Stimulated activated naive B cell treated with anti-CD40 and anti-IgM and Interleukin-4, amounts not matched to agents 10 μg/mL and 1 μg/mL and 100 μg/mL, for 72 hours (primary cell): ENCODE measurements at regions not wholly inside any gene's neighbourhood (a gene's known extent, or its start where the extent isn't known, plus 50 kb on each side); places are given as distances from the start of the nearest gene placed in this dataset.

Source experiments
- ATAC-seq, 2 donors: fragments of 150-1000 bp; cut with Tn5 transposase; replicated peaks; 2 replicates each; pipeline ENCODE4 v1.10.0; 2021; ENCODE audit warnings: moderate library complexity in 1 of 2
- DNase-seq: peaks from one replicate; pipeline ENCODE4 v3.0.0; 2021
- H3K27ac Mint-ChIP-seq: one replicate; pipeline ENCODE4 v1.8.0; 2022; ENCODE audit warnings: mild to moderate bottlenecking, mixed read lengths
- H3K27me3 Mint-ChIP-seq, 2 donors: one replicate each; pipeline ENCODE4 v1.8.0; 2022; ENCODE audit warnings: mixed read lengths in 2 of 2
- H3K36me3 Mint-ChIP-seq, 2 donors: one replicate each; pipeline ENCODE4 v1.8.0; 2022; ENCODE audit warnings: mixed read lengths in 2 of 2, mild to moderate bottlenecking in 1 of 2
- H3K4me1 Mint-ChIP-seq, 2 donors: one replicate each; pipeline ENCODE4 v1.8.0; 2022; ENCODE audit warnings: mixed read lengths in 2 of 2, mild to moderate bottlenecking in 1 of 2
- H3K4me3 Mint-ChIP-seq, 2 donors: one replicate each; pipeline ENCODE4 v1.8.0; 2022; ENCODE audit warnings: mild to moderate bottlenecking in 2 of 2, mixed read lengths in 2 of 2, moderate library complexity in 1 of 2
- H3K9me3 Mint-ChIP-seq, 2 donors: one replicate each; pipeline ENCODE4 v1.8.0; 2022; ENCODE audit warnings: mixed read lengths in 2 of 2, mild to moderate bottlenecking in 1 of 2

- no peak for DNase-seq
- no peaks in the 10 kb centered on the region for H3K4me1 Mint-ChIP-seq
- H3K4me3 Mint-ChIP-seq: no peak overlapping the region
- ATAC-seq: no peak
- peaks cover 5% of the 10 kb centered on the region in 2 donors for H3K9me3 Mint-ChIP-seq
- no peaks in the 10 kb centered on the region for H3K27me3 Mint-ChIP-seq
- H3K27ac Mint-ChIP-seq: no peak overlapping the region
- no peaks in the 10 kb centered on the region for H3K36me3 Mint-ChIP-seq
Observed at GRCh38 chr6:77403424-77403823, 59.9 kb downstream of the HTR1B start.

- Mint-ChIP-seq H3K4me1 (no peaks in the 10 kb centered on the region), H3K27me3 (no peaks in the 10 kb centered on the region), H3K9me3 (peaks cover 3 to 5% of the 10 kb centered on the region in 2 donors), H3K27ac (no peak overlapping the region), H3K4me3 (no peak overlapping the region), H3K36me3 (no peaks in the 10 kb centered on the region)
- ATAC-seq (no peak), DNase-seq (no peak)
Observed at GRCh38 chr6:77401231-77401630, 62.1 kb downstream of the HTR1B start.

GRCh38 chr6:77397561-77397960, 65.7 kb downstream of the HTR1B start:
- H3K27me3 Mint-ChIP-seq: no peaks in the 10 kb centered on the region
- H3K4me1 Mint-ChIP-seq: no peaks in the 10 kb centered on the region
- H3K36me3 Mint-ChIP-seq: no peaks in the 10 kb centered on the region
- DNase-seq (no peak), ATAC-seq (no peak)
- H3K27ac Mint-ChIP-seq: no peak overlapping the region
- H3K9me3 Mint-ChIP-seq: peaks cover 0 to 1% of the 10 kb centered on the region in 2 donors
- no peak overlapping the region for H3K4me3 Mint-ChIP-seq

GRCh38 chr6:77389402-77389801, 73.9 kb downstream of the HTR1B start:
- Mint-ChIP-seq H3K9me3 (peaks cover 0 to 4% of the 10 kb centered on the region in 2 donors), H3K4me1 (no peaks in the 10 kb centered on the region), H3K27ac (no peak overlapping the region), H3K27me3 (no peaks in the 10 kb centered on the region), H3K36me3 (no peaks in the 10 kb centered on the region), H3K4me3 (no peak overlapping the region)
- no peak for ATAC-seq
- no peak for DNase-seq

GRCh38 chr6:77383026-77383425, 80.3 kb downstream of the HTR1B start:
- no peaks in the 10 kb centered on the region for H3K36me3 Mint-ChIP-seq
- DNase-seq (no peak), ATAC-seq (no peak)
- no peak overlapping the region for H3K27ac Mint-ChIP-seq
- H3K9me3 Mint-ChIP-seq: peaks cover 7 to 10% of the 10 kb centered on the region in 2 donors
- no peak overlapping the region for H3K4me3 Mint-ChIP-seq
- H3K4me1 Mint-ChIP-seq: no peaks in the 10 kb centered on the region
- H3K27me3 Mint-ChIP-seq: no peaks in the 10 kb centered on the region

GRCh38 chr6:77373955-77374354, 89.3 kb downstream of the HTR1B start:
- Mint-ChIP-seq H3K4me1 (no peaks in the 10 kb centered on the region), H3K9me3 (peaks cover under 1 to 6% of the 10 kb centered on the region in 2 donors), H3K4me3 (no peak overlapping the region), H3K36me3 (no peaks in the 10 kb centered on the region), H3K27me3 (no peaks in the 10 kb centered on the region), H3K27ac (no peak overlapping the region)
- DNase-seq (no peak), ATAC-seq (no peak)

- no peak for ATAC-seq
- no peak overlapping the region for H3K27ac Mint-ChIP-seq
- H3K9me3 Mint-ChIP-seq: peaks cover 0 to 6% of the 10 kb centered on the region in 2 donors
- H3K4me3 Mint-ChIP-seq: no peak overlapping the region
- DNase-seq: no peak
- no peaks in the 10 kb centered on the region for H3K27me3 Mint-ChIP-seq
- no peaks in the 10 kb centered on the region for H3K4me1 Mint-ChIP-seq
- no peaks in the 10 kb centered on the region for H3K36me3 Mint-ChIP-seq
Observed at GRCh38 chr6:77371748-77372147, 91.5 kb downstream of the HTR1B start.

- no peaks in the 10 kb centered on the region for H3K4me1 Mint-ChIP-seq
- H3K27me3 Mint-ChIP-seq: no peaks in the 10 kb centered on the region
- DNase-seq (no peak), ATAC-seq (peak in 1 of 2 donors; percentile 57)
- no peaks in the 10 kb centered on the region for H3K36me3 Mint-ChIP-seq
- no peak overlapping the region for H3K27ac Mint-ChIP-seq
- peak overlapping the region in 1 of 2 donors; percentile 79 for H3K4me3 Mint-ChIP-seq
- H3K9me3 Mint-ChIP-seq: peaks cover 0 to 9% of the 10 kb centered on the region in 2 donors
Observed at GRCh38 chr6:77368660-77369313, 94.5 kb downstream of the HTR1B start.

GRCh38 chr6:77366798-77367197, 96.5 kb downstream of the HTR1B start:
- H3K4me1 Mint-ChIP-seq: no peaks in the 10 kb centered on the region
- H3K27ac Mint-ChIP-seq: no peak overlapping the region
- peaks cover 0 to 11% of the 10 kb centered on the region in 2 donors for H3K9me3 Mint-ChIP-seq
- H3K27me3 Mint-ChIP-seq: no peaks in the 10 kb centered on the region
- H3K4me3 Mint-ChIP-seq: no peak overlapping the region
- H3K36me3 Mint-ChIP-seq: no peaks in the 10 kb centered on the region
- no peak for ATAC-seq
- no peak for DNase-seq

- Mint-ChIP-seq H3K27ac (no peak overlapping the region), H3K4me1 (no peaks in the 10 kb centered on the region), H3K4me3 (no peak overlapping the region), H3K36me3 (no peaks in the 10 kb centered on the region), H3K27me3 (no peaks in the 10 kb centered on the region), H3K9me3 (peaks cover 0 to 8% of the 10 kb centered on the region in 2 donors)
- DNase-seq (no peak), ATAC-seq (no peak)
Observed at GRCh38 chr6:77363702-77364101, 99.6 kb downstream of the HTR1B start.

- Mint-ChIP-seq H3K27me3 (no peaks in the 10 kb centered on the region), H3K4me3 (no peak overlapping the region), H3K4me1 (no peaks in the 10 kb centered on the region), H3K27ac (no peak overlapping the region), H3K36me3 (no peaks in the 10 kb centered on the region), H3K9me3 (peaks cover 0 to 8% of the 10 kb centered on the region in 2 donors)
- ATAC-seq: no peak
- no peak for DNase-seq
Observed at GRCh38 chr6:77362055-77362454, 101.2 kb downstream of the HTR1B start.

GRCh38 chr6:77361018-77361417, 102.3 kb downstream of the HTR1B start:
- ATAC-seq (no peak), DNase-seq (no peak)
- H3K27me3 Mint-ChIP-seq: no peaks in the 10 kb centered on the region
- no peak overlapping the region for H3K27ac Mint-ChIP-seq
- H3K4me1 Mint-ChIP-seq: no peaks in the 10 kb centered on the region
- no peaks in the 10 kb centered on the region for H3K36me3 Mint-ChIP-seq
- H3K9me3 Mint-ChIP-seq: peaks cover 0 to 6% of the 10 kb centered on the region in 2 donors
- no peak overlapping the region for H3K4me3 Mint-ChIP-seq

- H3K36me3 Mint-ChIP-seq: no peaks in the 10 kb centered on the region
- no peaks in the 10 kb centered on the region for H3K4me1 Mint-ChIP-seq
- H3K27me3 Mint-ChIP-seq: no peaks in the 10 kb centered on the region
- H3K27ac Mint-ChIP-seq: no peak overlapping the region
- no peak for DNase-seq
- no peak for ATAC-seq
- H3K9me3 Mint-ChIP-seq: no peaks in the 10 kb centered on the region
- H3K4me3 Mint-ChIP-seq: no peak overlapping the region
Observed at GRCh38 chr6:77356821-77357220, 106.5 kb downstream of the HTR1B start.

- no peak overlapping the region for H3K27ac Mint-ChIP-seq
Observed at GRCh38 chr6:77354581-77354980, 108.7 kb downstream of the HTR1B start.

GRCh38 chr6:77353129-77353528, 110.2 kb downstream of the HTR1B start:
- no peak for DNase-seq
- peak in 1 of 2 donors; percentile 31 for ATAC-seq
- H3K27me3 Mint-ChIP-seq: no peaks in the 10 kb centered on the region
- no peak overlapping the region for H3K27ac Mint-ChIP-seq
- H3K36me3 Mint-ChIP-seq: no peaks in the 10 kb centered on the region
- no peaks in the 10 kb centered on the region for H3K9me3 Mint-ChIP-seq
- no peak overlapping the region for H3K4me3 Mint-ChIP-seq
- no peaks in the 10 kb centered on the region for H3K4me1 Mint-ChIP-seq

More at GRCh38 chr6:77354581-77354980, 108.7 kb downstream of the HTR1B start:
- Mint-ChIP-seq H3K36me3 (no peaks in the 10 kb centered on the region), H3K9me3 (no peaks in the 10 kb centered on the region), H3K4me1 (no peaks in the 10 kb centered on the region), H3K27me3 (no peaks in the 10 kb centered on the region), H3K4me3 (no peak overlapping the region)
- DNase-seq (no peak), ATAC-seq (no peak)
